ENCODE measurements at regions not wholly inside any gene's neighbourhood (a gene's known extent, or its start where the extent isn't known, plus 50 kb on each side); places are given as distances from the start of the nearest gene placed in this dataset.

GRCh38 chr4:45408996-45409395, 682.6 kb upstream of the GNPDA2 start:
- H3K4me1 ChIP-seq (ENCODE audit: insufficient read depth): no peaks in the 10 kb centered on the region
- H3K4me3 ChIP-seq (ENCODE audit: low read depth, low read length): no peak overlapping the region
- H3K27ac ChIP-seq (ENCODE audit: low read depth): no peak overlapping the region
- DNase-seq (ENCODE audit: extremely low spot score): no peak
- no peaks in the 10 kb centered on the region for H3K36me3 ChIP-seq (ENCODE audit: insufficient read depth)
- 78% methylated on average over 2 of the region's 2 CpGs for WGBS

GRCh38 chr4:45399116-45399515, 672.8 kb upstream of the GNPDA2 start:
- Histone ChIP-seq H3K4me1 (ENCODE audit: insufficient read depth) (no peaks in the 10 kb centered on the region), H3K36me3 (ENCODE audit: insufficient read depth) (no peaks in the 10 kb centered on the region), H3K27ac (ENCODE audit: low read depth) (no peak overlapping the region), H3K4me3 (ENCODE audit: low read depth, low read length) (no peak overlapping the region)
- WGBS: 36% methylated on average over 3 of the region's 3 CpGs
- no peak for DNase-seq (ENCODE audit: extremely low spot score)

GRCh38 chr4:45385306-45385705, 659.0 kb upstream of the GNPDA2 start:
- Histone ChIP-seq H3K4me3 (ENCODE audit: low read depth, low read length) (no peak overlapping the region), H3K36me3 (ENCODE audit: insufficient read depth) (no peaks in the 10 kb centered on the region)

GRCh38 chr4:45370408-45370807, 644.1 kb upstream of the GNPDA2 start:
- H3K36me3 ChIP-seq (ENCODE audit: insufficient read depth): no peaks in the 10 kb centered on the region
- no peak overlapping the region for H3K27ac ChIP-seq (ENCODE audit: low read depth)
- WGBS: 74% methylated on average over 2 of the region's 2 CpGs
- DNase-seq (ENCODE audit: extremely low spot score): no peak
- no peaks in the 10 kb centered on the region for H3K4me1 ChIP-seq (ENCODE audit: insufficient read depth)
- H3K4me3 ChIP-seq (ENCODE audit: low read depth, low read length): no peak overlapping the region

More at GRCh38 chr4:45385306-45385705, 659.0 kb upstream of the GNPDA2 start:
- DNase-seq (ENCODE audit: extremely low spot score): no peak
- Histone ChIP-seq H3K27ac (ENCODE audit: low read depth) (no peak overlapping the region), H3K4me1 (ENCODE audit: insufficient read depth) (no peaks in the 10 kb centered on the region)

- no peak overlapping the region for H3K27ac ChIP-seq (ENCODE audit: low read depth)
- DNase-seq (ENCODE audit: extremely low spot score): no peak
- H3K4me1 ChIP-seq (ENCODE audit: insufficient read depth): no peaks in the 10 kb centered on the region
- H3K4me3 ChIP-seq (ENCODE audit: low read depth, low read length): no peak overlapping the region
- no peaks in the 10 kb centered on the region for H3K36me3 ChIP-seq (ENCODE audit: insufficient read depth)
- 15% methylated on average over 1 of the region's 1 CpG for WGBS
Measured at GRCh38 chr4:45368832-45369231, 642.5 kb upstream of the GNPDA2 start.

GRCh38 chr4:45363931-45364330, 637.6 kb upstream of the GNPDA2 start:
- 58% methylated on average over 3 of the region's 3 CpGs for WGBS
- Histone ChIP-seq H3K4me3 (ENCODE audit: low read depth, low read length) (no peak overlapping the region), H3K4me1 (ENCODE audit: insufficient read depth) (no peaks in the 10 kb centered on the region), H3K27ac (ENCODE audit: low read depth) (no peak overlapping the region), H3K36me3 (ENCODE audit: insufficient read depth) (no peaks in the 10 kb centered on the region)
- DNase-seq (ENCODE audit: extremely low spot score): no peak

- H3K4me3 ChIP-seq (ENCODE audit: low read depth, low read length): no peak overlapping the region
- 75% methylated on average over 3 of the region's 3 CpGs for WGBS
- no peak overlapping the region for H3K27ac ChIP-seq (ENCODE audit: low read depth)
- no peaks in the 10 kb centered on the region for H3K4me1 ChIP-seq (ENCODE audit: insufficient read depth)
- DNase-seq (ENCODE audit: extremely low spot score): no peak
- no peaks in the 10 kb centered on the region for H3K36me3 ChIP-seq (ENCODE audit: insufficient read depth)
Measured at GRCh38 chr4:45358573-45359506, 632.5 kb upstream of the GNPDA2 start.

GRCh38 chr4:45353161-45353560, 626.8 kb upstream of the GNPDA2 start:
- H3K4me1 ChIP-seq (ENCODE audit: insufficient read depth): no peaks in the 10 kb centered on the region
- no peak overlapping the region for H3K4me3 ChIP-seq (ENCODE audit: low read depth, low read length)
- H3K27ac ChIP-seq (ENCODE audit: low read depth): no peak overlapping the region
- no peak for DNase-seq (ENCODE audit: extremely low spot score)
- no peaks in the 10 kb centered on the region for H3K36me3 ChIP-seq (ENCODE audit: insufficient read depth)

GRCh38 chr4:45350438-45350837, 624.1 kb upstream of the GNPDA2 start:
- Histone ChIP-seq H3K36me3 (ENCODE audit: insufficient read depth) (no peaks in the 10 kb centered on the region), H3K4me1 (ENCODE audit: insufficient read depth) (no peaks in the 10 kb centered on the region), H3K4me3 (ENCODE audit: low read depth, low read length) (no peak overlapping the region), H3K27ac (ENCODE audit: low read depth) (no peak overlapping the region)
- DNase-seq (ENCODE audit: extremely low spot score): no peak
- 46% methylated on average over 1 of the region's 1 CpG for WGBS

GRCh38 chr4:45349859-45350258, 623.5 kb upstream of the GNPDA2 start:
- WGBS: 93% methylated on average over 1 of the region's 1 CpG
- Histone ChIP-seq H3K4me3 (ENCODE audit: low read depth, low read length) (no peak overlapping the region), H3K27ac (ENCODE audit: low read depth) (no peak overlapping the region), H3K36me3 (ENCODE audit: insufficient read depth) (no peaks in the 10 kb centered on the region), H3K4me1 (ENCODE audit: insufficient read depth) (no peaks in the 10 kb centered on the region)
- no peak for DNase-seq (ENCODE audit: extremely low spot score)

- no peaks in the 10 kb centered on the region for H3K36me3 ChIP-seq (ENCODE audit: insufficient read depth)
- no peak overlapping the region for H3K27ac ChIP-seq (ENCODE audit: low read depth)
- H3K4me1 ChIP-seq (ENCODE audit: insufficient read depth): no peaks in the 10 kb centered on the region
- 58% methylated on average over 4 of the region's 4 CpGs for WGBS
- no peak overlapping the region for H3K4me3 ChIP-seq (ENCODE audit: low read depth, low read length)
- DNase-seq (ENCODE audit: extremely low spot score): no peak
Measured at GRCh38 chr4:45346816-45347435, 620.6 kb upstream of the GNPDA2 start.

GRCh38 chr4:45345558-45345957, 619.2 kb upstream of the GNPDA2 start:
- no peaks in the 10 kb centered on the region for H3K36me3 ChIP-seq (ENCODE audit: insufficient read depth)
- H3K4me3 ChIP-seq (ENCODE audit: low read depth, low read length): no peak overlapping the region
- 54% methylated on average over 5 of the region's 5 CpGs for WGBS
- no peaks in the 10 kb centered on the region for H3K4me1 ChIP-seq (ENCODE audit: insufficient read depth)
- H3K27ac ChIP-seq (ENCODE audit: low read depth): no peak overlapping the region
- no peak for DNase-seq (ENCODE audit: extremely low spot score)

- H3K27ac ChIP-seq (ENCODE audit: low read depth): no peak overlapping the region
- no peaks in the 10 kb centered on the region for H3K36me3 ChIP-seq (ENCODE audit: insufficient read depth)
- no peaks in the 10 kb centered on the region for H3K4me1 ChIP-seq (ENCODE audit: insufficient read depth)
- no peak overlapping the region for H3K4me3 ChIP-seq (ENCODE audit: low read depth, low read length)
- no peak for DNase-seq (ENCODE audit: extremely low spot score)
- 77% methylated on average over 5 of the region's 5 CpGs for WGBS
Measured at GRCh38 chr4:45331802-45332201, 605.4 kb upstream of the GNPDA2 start.

- Histone ChIP-seq H3K4me3 (ENCODE audit: low read depth, low read length) (no peak overlapping the region), H3K36me3 (ENCODE audit: insufficient read depth) (no peaks in the 10 kb centered on the region), H3K4me1 (ENCODE audit: insufficient read depth) (no peaks in the 10 kb centered on the region), H3K27ac (ENCODE audit: low read depth) (no peak overlapping the region)
- no peak for DNase-seq (ENCODE audit: extremely low spot score)
Measured at GRCh38 chr4:45327544-45327943, 601.2 kb upstream of the GNPDA2 start.

All from urinary bladder (tissue), 3 donors.